H9 (cell line): ENCODE measurements at regions not wholly inside any gene's neighbourhood (a gene's known extent, or its start where the extent isn't known, plus 50 kb on each side); places are given as distances from the start of the nearest gene placed in this dataset.

Experiments used
- DNase-seq: peaks from one replicate; pipeline ENCODE4 v3.0.0-alpha.2; 2017
- H2AFZ ChIP-seq: one replicate; pipeline ENCODE4 v1.6.1; 2013; ENCODE audit warnings: mild to moderate bottlenecking, low read length, control low read depth, moderate library complexity
- H2AK5ac ChIP-seq: 2 replicates; pipeline ENCODE4 v1.6.1; 2013; ENCODE audit warnings: low read length, control low read depth, mixed read lengths; ENCODE audit not compliant: insufficient read length
- H2BK120ac ChIP-seq: one replicate; pipeline ENCODE4 v1.6.1; 2013; ENCODE audit warnings: low read depth, mild to moderate bottlenecking, low read length, control low read depth, inconsistent platforms; ENCODE audit not compliant: poor library complexity, severe bottlenecking
- H2BK12ac ChIP-seq: 2 replicates; pipeline ENCODE4 v1.6.1; 2013; ENCODE audit warnings: low read length, control low read depth, mixed read lengths, low read depth; ENCODE audit not compliant: insufficient read length
- H2BK15ac ChIP-seq: 2 replicates; pipeline ENCODE4 v1.6.1; 2013; ENCODE audit warnings: low read depth, low read length, control low read depth
- H2BK20ac ChIP-seq: one replicate; pipeline ENCODE4 v1.6.1; 2013; ENCODE audit warnings: low read depth, mild to moderate bottlenecking, low read length, control low read depth, inconsistent platforms; ENCODE audit not compliant: poor library complexity, severe bottlenecking
- H2BK5ac ChIP-seq: 2 replicates; pipeline ENCODE4 v1.6.1; 2013; ENCODE audit warnings: low read length, control low read depth, mixed read lengths; ENCODE audit not compliant: insufficient read length
- H3K14ac ChIP-seq: 2 replicates; pipeline ENCODE4 v1.6.1; 2013; ENCODE audit warnings: low read length, control low read depth; ENCODE audit not compliant: insufficient read depth
- H3K18ac ChIP-seq: 2 replicates; pipeline ENCODE4 v1.6.1; 2013; ENCODE audit warnings: low read depth, mild to moderate bottlenecking, mixed read lengths, low read length, control low read depth; ENCODE audit not compliant: insufficient read length
- H3K23ac ChIP-seq: 2 replicates; pipeline ENCODE4 v1.6.1; 2013; ENCODE audit warnings: low read length, control low read depth, mixed read lengths, low read depth; ENCODE audit not compliant: insufficient read length
- H3K23me2 ChIP-seq: 2 replicates; pipeline ENCODE4 v1.6.1; 2013; ENCODE audit warnings: low read depth, mild to moderate bottlenecking, mixed read lengths, low read length, control low read depth; ENCODE audit not compliant: insufficient read length, poor library complexity, severe bottlenecking
- H3K27ac ChIP-seq: 2 replicates; pipeline ENCODE4 v1.5.1; 2013; ENCODE audit warnings: low read length, control low read depth, mixed read lengths, low read depth; ENCODE audit not compliant: insufficient read length
- H3K27me3 ChIP-seq: 2 replicates; pipeline ENCODE4 v1.6.1; 2013; ENCODE audit warnings: low read length, control low read depth, inconsistent platforms; ENCODE audit not compliant: insufficient read depth
- H3K4ac ChIP-seq: 2 replicates; pipeline ENCODE4 v1.6.1; 2013; ENCODE audit warnings: low read depth, mild to moderate bottlenecking, control low read depth, inconsistent platforms, low read length, moderate library complexity
- H3K4me1 ChIP-seq: 2 replicates; pipeline ENCODE4 v1.6.1; 2013; ENCODE audit warnings: low read length, control low read depth, inconsistent platforms; ENCODE audit not compliant: insufficient read depth
- H3K4me2 ChIP-seq: 2 replicates; pipeline ENCODE4 v1.6.1; 2013; ENCODE audit warnings: low read length, control low read depth, mixed read lengths; ENCODE audit not compliant: insufficient read length, insufficient read depth
- H3K56ac ChIP-seq: 2 replicates; pipeline ENCODE4 v1.6.1; 2013; ENCODE audit warnings: low read depth, mild to moderate bottlenecking, mixed read lengths, low read length, control low read depth; ENCODE audit not compliant: insufficient read length
- H3K79me1 ChIP-seq: 2 replicates; pipeline ENCODE4 v1.6.1; 2013; ENCODE audit warnings: low read depth, mild to moderate bottlenecking, moderate library complexity, low read length, control low read depth, inconsistent platforms; ENCODE audit not compliant: insufficient read depth, poor library complexity, severe bottlenecking
- H3K79me2 ChIP-seq: 2 replicates; pipeline ENCODE4 v1.6.1; 2013; ENCODE audit warnings: low read length, control low read depth, inconsistent platforms; ENCODE audit not compliant: insufficient read depth
- H3K9ac ChIP-seq: 2 replicates; pipeline ENCODE4 v1.6.1; 2013; ENCODE audit warnings: low read length, control low read depth, mixed read lengths; ENCODE audit not compliant: insufficient read length; ENCODE audit errors: extremely low read depth
- H3K9me3 ChIP-seq: one replicate; pipeline ENCODE4 v1.6.1; 2013; ENCODE audit warnings: low read depth, low read length, inconsistent platforms; ENCODE audit not compliant: control insufficient read depth
- H3T11ph ChIP-seq: one replicate; pipeline ENCODE4 v1.6.1; 2013; ENCODE audit warnings: mild to moderate bottlenecking, low read length, control low read depth, inconsistent platforms
- H4K20me1 ChIP-seq: one replicate; pipeline ENCODE4 v1.6.1; 2013; ENCODE audit not compliant: control insufficient read depth, insufficient read length, insufficient read depth
- H4K5ac ChIP-seq: 2 replicates; pipeline ENCODE4 v1.6.1; 2013; ENCODE audit warnings: low read depth, mild to moderate bottlenecking, mixed read lengths, low read length, control low read depth; ENCODE audit not compliant: insufficient read length
- H4K8ac ChIP-seq: replicated peaks from 2 replicates; pipeline ENCODE4 v1.6.1; 2013; ENCODE audit warnings: low read length, control low read depth, mixed read lengths, low read depth; ENCODE audit not compliant: insufficient read length
- H4K91ac ChIP-seq: 2 replicates; pipeline ENCODE4 v1.6.1; 2013; ENCODE audit warnings: low read depth, mild to moderate bottlenecking, moderate library complexity, mixed read lengths, low read length, control low read depth; ENCODE audit not compliant: insufficient read length
- H3K27ac Mint-ChIP-seq, 3 experiments: 2 replicates in 2 of 3; 3 replicates in 1 of 3; pipeline ENCODE4 v1.8.0; 2020 to 2021; ENCODE audit warnings: mixed read lengths in 3 of 3, mild to moderate bottlenecking in 1 of 3, moderate library complexity in 1 of 3
- H3K27me3 Mint-ChIP-seq: 2 replicates; pipeline ENCODE4 v1.8.0; 2021; ENCODE audit warnings: low read depth, mild to moderate bottlenecking, moderate library complexity, mixed read lengths
- H3K36me3 Mint-ChIP-seq, 3 experiments: 2 replicates in 2 of 3; 3 replicates in 1 of 3; pipeline ENCODE4 v1.8.0; 2020 to 2021; ENCODE audit warnings: low read depth in 3 of 3, mixed read lengths in 3 of 3; ENCODE audit not compliant: insufficient read depth in 1 of 3
- H3K4me1 Mint-ChIP-seq, 2 experiments: 2 replicates each; pipeline ENCODE4 v1.8.0; 2020; ENCODE audit warnings: mixed read lengths in 2 of 2
- H3K4me3 Mint-ChIP-seq, 2 experiments: 2 replicates in 1 of 2; 3 replicates in 1 of 2; pipeline ENCODE4 v1.8.0; 2020 to 2021; ENCODE audit warnings: mild to moderate bottlenecking in 2 of 2, mixed read lengths in 2 of 2, moderate library complexity in 1 of 2
- H3K9me3 Mint-ChIP-seq, 2 experiments: 2 replicates in 1 of 2; 3 replicates in 1 of 2; pipeline ENCODE4 v1.8.0; 2020; ENCODE audit warnings: mild to moderate bottlenecking in 2 of 2, mixed read lengths in 2 of 2, moderate library complexity in 1 of 2
- WGBS: extraction: QIAGEN DNeasy Blood & Tissue Kit; methylation state at CpG from one replicate; pipeline ENCODE4 v1.1.7; 2013; ENCODE audit warnings: missing lambda C conversion rate, low lambda C conversion rate, mixed read lengths; ENCODE audit not compliant: insufficient read length; ENCODE audit errors: extremely low coverage; 5-methylcytosine and 5-hydroxymethylcytosine counted together
- TF ChIP-seq, protein P1 (sequence below): fragments of 200-600 bp; sonication (generic); conservative IDR thresholded peaks from 3 replicates; pipeline ENCODE4 v1.8.0; 2021; ENCODE audit warnings: antibody characterized with exemption, mild to moderate bottlenecking

DNA sequence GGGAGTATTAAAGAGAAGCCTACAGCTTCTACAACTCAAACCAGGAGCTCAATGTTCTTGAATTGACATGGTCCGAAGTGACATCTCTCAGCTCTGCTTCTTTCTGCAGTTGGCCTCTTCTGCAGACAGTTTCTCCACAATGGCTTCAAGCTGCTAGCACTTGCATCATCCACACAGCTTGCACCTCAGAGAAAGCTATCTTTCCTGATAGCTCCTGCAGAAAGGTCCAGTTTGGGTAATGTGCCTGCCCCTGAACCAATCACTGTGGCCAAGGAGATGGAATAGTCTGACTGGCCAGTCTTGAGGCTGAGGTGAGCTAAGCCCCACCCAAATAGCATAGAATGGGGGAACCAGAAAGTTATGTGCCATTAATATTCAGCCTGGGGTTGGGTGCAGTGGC, 95.8 kb upstream of the ABCA1 start:
- Histone ChIP-seq H3K18ac (no peak overlapping the region), H3K9ac (no peak overlapping the region), H3K14ac (no peak overlapping the region), H3K9me3 (no peaks in the 10 kb centered on the region), H3K27ac (no peak overlapping the region), H3K4me1 (no peaks in the 10 kb centered on the region), H2BK120ac (no peak overlapping the region), H3K4ac (no peak overlapping the region), H4K5ac (no peak overlapping the region), H4K8ac (no peak overlapping the region), H3K23me2 (no peaks in the 10 kb centered on the region), H3T11ph (no peak overlapping the region), H2BK15ac (no peak overlapping the region), H3K4me2 (no peak overlapping the region), H2BK5ac (no peak overlapping the region), H3K79me1 (no peaks in the 10 kb centered on the region), H2BK20ac (no peak overlapping the region), H3K27me3 (no peaks in the 10 kb centered on the region), H3K56ac (no peak overlapping the region), H2BK12ac (no peak overlapping the region), H2AK5ac (no peak overlapping the region), H4K91ac (no peak overlapping the region), H3K23ac (no peak overlapping the region), H3K79me2 (no peaks in the 10 kb centered on the region), H2AFZ (no peak overlapping the region), H4K20me1 (no peaks in the 10 kb centered on the region)
- TF ChIP-seq, protein P1, sequence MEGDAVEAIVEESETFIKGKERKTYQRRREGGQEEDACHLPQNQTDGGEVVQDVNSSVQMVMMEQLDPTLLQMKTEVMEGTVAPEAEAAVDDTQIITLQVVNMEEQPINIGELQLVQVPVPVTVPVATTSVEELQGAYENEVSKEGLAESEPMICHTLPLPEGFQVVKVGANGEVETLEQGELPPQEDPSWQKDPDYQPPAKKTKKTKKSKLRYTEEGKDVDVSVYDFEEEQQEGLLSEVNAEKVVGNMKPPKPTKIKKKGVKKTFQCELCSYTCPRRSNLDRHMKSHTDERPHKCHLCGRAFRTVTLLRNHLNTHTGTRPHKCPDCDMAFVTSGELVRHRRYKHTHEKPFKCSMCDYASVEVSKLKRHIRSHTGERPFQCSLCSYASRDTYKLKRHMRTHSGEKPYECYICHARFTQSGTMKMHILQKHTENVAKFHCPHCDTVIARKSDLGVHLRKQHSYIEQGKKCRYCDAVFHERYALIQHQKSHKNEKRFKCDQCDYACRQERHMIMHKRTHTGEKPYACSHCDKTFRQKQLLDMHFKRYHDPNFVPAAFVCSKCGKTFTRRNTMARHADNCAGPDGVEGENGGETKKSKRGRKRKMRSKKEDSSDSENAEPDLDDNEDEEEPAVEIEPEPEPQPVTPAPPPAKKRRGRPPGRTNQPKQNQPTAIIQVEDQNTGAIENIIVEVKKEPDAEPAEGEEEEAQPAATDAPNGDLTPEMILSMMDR = no peak
- no peaks in the 10 kb centered on the region for H3K9me3 Mint-ChIP-seq
- H3K4me1 Mint-ChIP-seq = peaks cover 5 to 22% of the 10 kb centered on the region in 2 experiments; a peak in 3 of 4 replicates
- 0 out of 7 replicates have a peak overlapping the region, but pooled peaks of 2 of the 3 experiments have one; percentile 18 to 40 for H3K27ac Mint-ChIP-seq
- no peak overlapping the region for H3K4me3 Mint-ChIP-seq
- no peak for DNase-seq
- no peaks in the 10 kb centered on the region for H3K36me3 Mint-ChIP-seq
- H3K27me3 Mint-ChIP-seq = no peaks in the 10 kb centered on the region
- no CpG with 5 or more reads among the region's 1 CpG for WGBS
